ENCODE measurements at regions not wholly inside any gene's neighbourhood (a gene's known extent, or its start where the extent isn't known, plus 50 kb on each side); places are given as distances from the start of the nearest gene placed in this dataset.

GRCh38 chr6:14622085-14622484 is 504.5 kb downstream of the CD83 start:
- H3K4me3 ChIP-seq (ENCODE audit: low read length): no peak overlapping the region
- no peak for TF ChIP-seq ZNF274 (IDR thresholded peaks at IDR 0.05; ENCODE audit: low read depth, low read length)

GRCh38 chr6:14622909-14623505 is 505.4 kb downstream of the CD83 start:
- TF ChIP-seq ZNF274 (IDR thresholded peaks at IDR 0.05; ENCODE audit: low read depth, low read length): no peak
- no peak overlapping the region for H3K4me3 ChIP-seq (ENCODE audit: low read length)

- no peak for TF ChIP-seq ZNF274 (IDR thresholded peaks at IDR 0.05; ENCODE audit: low read depth, low read length)
- no peak overlapping the region for H3K4me3 ChIP-seq (ENCODE audit: low read length)
Measured at GRCh38 chr6:14625173-14625895, 507.8 kb downstream of the CD83 start.

- TF ChIP-seq ZNF274 (IDR thresholded peaks at IDR 0.05; ENCODE audit: low read depth, low read length): no peak
- H3K4me3 ChIP-seq (ENCODE audit: low read length): no peak overlapping the region
Measured at GRCh38 chr6:14626556-14626955, 509.0 kb downstream of the CD83 start.

- TF ChIP-seq ZNF274 (IDR thresholded peaks at IDR 0.05; ENCODE audit: low read depth, low read length): no peak
- no peak overlapping the region for H3K4me3 ChIP-seq (ENCODE audit: low read length)
Measured at GRCh38 chr6:14630016-14630415, 512.4 kb downstream of the CD83 start.

- TF ChIP-seq ZNF274 (IDR thresholded peaks at IDR 0.05; ENCODE audit: low read depth, low read length): no peak
- H3K4me3 ChIP-seq (ENCODE audit: low read length): no peak overlapping the region
Measured at GRCh38 chr6:14633479-14633878, 515.9 kb downstream of the CD83 start.

- no peak for TF ChIP-seq ZNF274 (IDR thresholded peaks at IDR 0.05; ENCODE audit: low read depth, low read length)
- no peak overlapping the region for H3K4me3 ChIP-seq (ENCODE audit: low read length)
Measured at GRCh38 chr6:14634072-14634471, 516.5 kb downstream of the CD83 start.

- H3K4me3 ChIP-seq (ENCODE audit: low read length): no peak overlapping the region
- TF ChIP-seq ZNF274 (IDR thresholded peaks at IDR 0.05; ENCODE audit: low read depth, low read length): no peak
Measured at GRCh38 chr6:14635195-14635594, 517.6 kb downstream of the CD83 start.

GRCh38 chr6:14635934-14636591 is 518.5 kb downstream of the CD83 start:
- no peak overlapping the region for H3K4me3 ChIP-seq (ENCODE audit: low read length)
- TF ChIP-seq ZNF274 (IDR thresholded peaks at IDR 0.05; ENCODE audit: low read depth, low read length): no peak

- TF ChIP-seq ZNF274 (IDR thresholded peaks at IDR 0.05; ENCODE audit: low read depth, low read length): no peak
- no peak overlapping the region for H3K4me3 ChIP-seq (ENCODE audit: low read length)
Measured at GRCh38 chr6:14638435-14638905, 520.9 kb downstream of the CD83 start.

- TF ChIP-seq ZNF274 (IDR thresholded peaks at IDR 0.05; ENCODE audit: low read depth, low read length): no peak
- no peak overlapping the region; the same call in 1 of the 2 replicates for H3K4me3 ChIP-seq (ENCODE audit: low read length)
Measured at GRCh38 chr6:14638906-14639761, 521.6 kb downstream of the CD83 start.

- H3K4me3 ChIP-seq (ENCODE audit: low read length): no peak overlapping the region
- no peak for TF ChIP-seq ZNF274 (IDR thresholded peaks at IDR 0.05; ENCODE audit: low read depth, low read length)
Measured at GRCh38 chr6:14639983-14640599, 522.5 kb downstream of the CD83 start.

GRCh38 chr6:14640631-14641030 is 523.1 kb downstream of the CD83 start:
- H3K4me3 ChIP-seq (ENCODE audit: low read length): no peak overlapping the region
- TF ChIP-seq ZNF274 (IDR thresholded peaks at IDR 0.05; ENCODE audit: low read depth, low read length): no peak

All from GM08714 (cell line).